IgD-negative memory B cell (primary cell): ENCODE measurements at regions not wholly inside any gene's neighbourhood (a gene's known extent, or its start where the extent isn't known, plus 50 kb on each side); places are given as distances from the start of the nearest gene placed in this dataset.

Experiments
- H3K27ac Mint-ChIP-seq, 3 donors: one replicate each; pipeline ENCODE4 v1.8.0; 2020 to 2022; ENCODE audit warnings: mild to moderate bottlenecking in 3 of 3, mixed read lengths in 3 of 3, moderate library complexity in 1 of 3
- H3K27me3 Mint-ChIP-seq: one replicate; pipeline ENCODE4 v1.8.0; 2021; ENCODE audit warnings: mixed read lengths
- H3K36me3 Mint-ChIP-seq: one replicate; pipeline ENCODE4 v1.8.0; 2020; ENCODE audit warnings: mild to moderate bottlenecking, mixed read lengths
- H3K4me1 Mint-ChIP-seq, 3 donors: one replicate each; pipeline ENCODE4 v1.8.0; 2020 to 2022; ENCODE audit warnings: mixed read lengths in 3 of 3, mild to moderate bottlenecking in 1 of 3
- H3K4me3 Mint-ChIP-seq, 4 donors: one replicate each; pipeline ENCODE4 v1.8.0; 2020 to 2022; ENCODE audit warnings: mild to moderate bottlenecking in 4 of 4, mixed read lengths in 4 of 4, moderate library complexity in 3 of 4
- H3K9me3 Mint-ChIP-seq, 3 donors: one replicate each; pipeline ENCODE4 v1.8.0; 2020 to 2021; ENCODE audit warnings: mixed read lengths in 3 of 3, mild to moderate bottlenecking in 1 of 3

DNA sequence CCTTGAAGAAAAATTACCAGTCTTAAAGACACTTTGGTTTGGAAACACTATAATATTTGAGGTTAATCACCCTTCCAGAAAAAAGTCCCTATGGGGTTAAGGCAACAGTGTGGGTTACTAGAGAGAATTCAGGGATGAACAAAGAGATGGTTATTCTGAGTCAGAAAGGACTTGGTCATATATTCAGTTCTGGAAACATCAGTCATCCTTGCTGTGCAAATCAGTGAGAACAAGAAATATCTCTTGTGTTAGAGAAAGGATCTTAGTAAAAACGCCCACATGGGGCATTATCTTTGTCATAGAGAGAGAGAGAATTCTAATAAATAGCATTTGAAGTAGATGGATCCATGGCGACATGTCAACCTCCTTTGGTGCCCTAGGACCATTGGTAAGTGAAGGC is 59.4 kb upstream of the E2F7 start:
- no peak overlapping the region for H3K27ac Mint-ChIP-seq
- no peaks in the 10 kb centered on the region for H3K4me1 Mint-ChIP-seq
- peaks cover 5% of the 10 kb centered on the region for H3K27me3 Mint-ChIP-seq
- H3K4me3 Mint-ChIP-seq, result no peak overlapping the region
- no peaks in the 10 kb centered on the region for H3K36me3 Mint-ChIP-seq
- H3K9me3 Mint-ChIP-seq, result peaks cover 0 to 3% (median 0%) of the 10 kb centered on the region in 3 donors

- H3K9me3 Mint-ChIP-seq, result peaks cover 0 to 3% (median 0%) of the 10 kb centered on the region in 3 donors
- no peak overlapping the region for H3K27ac Mint-ChIP-seq
- peak overlapping the region in 1 of 4 donors; percentile 2 for H3K4me3 Mint-ChIP-seq
- H3K4me1 Mint-ChIP-seq, result no peaks in the 10 kb centered on the region
- H3K36me3 Mint-ChIP-seq, result no peaks in the 10 kb centered on the region
- peaks cover 5% of the 10 kb centered on the region for H3K27me3 Mint-ChIP-seq
Observed at GRCh38 chr12:77122661-77123060, 57.3 kb upstream of the E2F7 start.

- no peak overlapping the region for H3K27ac Mint-ChIP-seq
- H3K9me3 Mint-ChIP-seq, result peaks cover 0 to 3% (median 0%) of the 10 kb centered on the region in 3 donors
- no peaks in the 10 kb centered on the region for H3K36me3 Mint-ChIP-seq
- no peaks in the 10 kb centered on the region for H3K4me1 Mint-ChIP-seq
- no peak overlapping the region for H3K4me3 Mint-ChIP-seq
- H3K27me3 Mint-ChIP-seq, result peaks cover 5% of the 10 kb centered on the region
Observed at GRCh38 chr12:77122236-77122635, 56.9 kb upstream of the E2F7 start.

DNA sequence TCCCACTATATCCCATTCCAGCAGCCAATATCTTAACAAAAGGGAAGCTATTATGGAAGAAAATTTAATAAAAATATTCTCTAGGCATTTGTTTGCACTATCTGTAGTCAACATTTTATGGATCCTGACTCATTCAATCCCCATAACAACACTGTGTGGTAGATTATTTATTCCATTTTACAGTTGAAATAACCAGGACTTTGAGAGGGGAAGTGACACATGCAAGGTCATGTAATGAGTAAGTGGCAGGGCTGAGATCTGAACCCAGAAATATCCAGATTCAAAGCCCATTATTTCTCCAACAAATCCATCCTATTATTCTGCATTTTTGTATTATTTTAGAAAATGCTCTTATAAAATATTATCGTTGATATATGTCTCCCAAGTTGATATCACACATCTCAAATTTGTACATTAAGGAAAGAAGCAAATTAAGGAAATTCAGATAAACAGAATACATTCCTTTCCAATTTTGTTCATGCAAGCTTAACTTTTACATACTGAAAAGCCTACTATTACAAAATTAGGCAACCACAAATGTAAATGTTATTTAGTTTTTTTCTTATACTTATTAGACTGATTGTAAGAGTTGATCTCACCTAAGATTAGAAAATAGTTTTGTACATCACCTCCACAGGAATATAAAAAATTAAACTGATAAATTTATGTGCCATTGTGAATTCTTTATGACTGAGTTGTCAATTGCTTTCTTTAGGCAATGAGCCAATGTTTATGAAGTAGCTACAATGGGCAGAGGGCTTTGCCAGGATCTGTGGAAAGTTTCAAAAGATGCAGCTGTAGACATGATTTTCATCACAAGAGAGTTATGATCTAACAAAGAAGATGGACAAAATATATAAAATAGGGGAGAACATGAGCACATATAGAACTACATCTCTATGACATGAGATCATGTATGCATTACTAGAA is 55.1 kb upstream of the E2F7 start:
- Mint-ChIP-seq H3K27me3 (peaks cover 5% of the 10 kb centered on the region), H3K4me3 (no peak overlapping the region), H3K9me3 (peaks cover 0 to 3% (median 0%) of the 10 kb centered on the region in 3 donors), H3K4me1 (no peaks in the 10 kb centered on the region), H3K36me3 (no peaks in the 10 kb centered on the region), H3K27ac (no peak overlapping the region)

GRCh38 chr12:77118696-77119095 is 53.3 kb upstream of the E2F7 start:
- Mint-ChIP-seq H3K27me3 (peaks cover 3% of the 10 kb centered on the region), H3K9me3 (no peaks in the 10 kb centered on the region), H3K4me3 (no peak overlapping the region), H3K27ac (no peak overlapping the region), H3K4me1 (no peaks in the 10 kb centered on the region), H3K36me3 (no peaks in the 10 kb centered on the region)

DNA sequence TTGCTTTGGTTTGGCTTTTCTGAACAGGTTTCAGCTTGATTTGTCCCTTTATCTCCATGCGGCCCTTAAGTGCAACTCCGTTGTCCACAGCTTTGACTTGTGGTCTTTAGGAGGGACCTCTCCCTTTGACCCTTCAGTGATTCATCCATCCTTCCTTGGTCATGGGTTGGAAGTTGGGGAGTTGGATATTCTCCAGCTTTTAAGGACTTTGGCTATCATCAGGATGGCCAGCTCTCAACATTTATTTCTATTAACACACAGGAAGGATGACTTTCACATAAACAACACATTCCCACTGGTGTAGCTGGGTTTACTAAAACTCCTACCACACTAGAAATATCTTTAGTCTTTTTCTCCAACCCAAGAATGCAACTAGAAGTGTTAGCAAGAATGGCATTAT is 50.9 kb upstream of the E2F7 start:
- Mint-ChIP-seq H3K9me3 (peaks cover 2 to 3% (median 2%) of the 10 kb centered on the region in 3 donors), H3K4me3 (no peak overlapping the region), H3K27me3 (peaks cover 1% of the 10 kb centered on the region), H3K27ac (no peak overlapping the region), H3K4me1 (no peaks in the 10 kb centered on the region), H3K36me3 (no peaks in the 10 kb centered on the region)

DNA sequence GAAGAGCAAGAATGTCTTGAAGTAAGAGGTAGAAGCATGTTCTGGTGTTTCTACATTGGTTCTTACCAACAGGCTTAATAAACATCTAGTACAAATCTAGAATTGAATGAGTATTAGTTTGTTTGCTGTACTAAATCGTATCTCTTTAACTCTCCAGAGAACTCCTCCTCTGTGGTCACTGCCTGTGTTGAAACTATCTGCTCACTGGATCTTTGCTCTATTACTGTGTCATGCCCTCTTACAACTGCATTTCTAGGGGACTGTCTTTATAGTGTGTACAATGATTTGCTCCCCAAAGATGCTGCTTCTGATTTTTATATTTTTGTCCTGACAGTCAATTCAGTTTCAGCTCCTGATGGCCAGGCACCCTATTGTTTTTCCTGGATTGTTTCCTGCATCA is 50.1 kb upstream of the E2F7 start:
- no peak overlapping the region for H3K4me3 Mint-ChIP-seq
- H3K4me1 Mint-ChIP-seq, result no peaks in the 10 kb centered on the region
- H3K36me3 Mint-ChIP-seq, result no peaks in the 10 kb centered on the region
- peaks cover 4 to 10% (median 7%) of the 10 kb centered on the region in 3 donors for H3K9me3 Mint-ChIP-seq
- peaks cover 1% of the 10 kb centered on the region for H3K27me3 Mint-ChIP-seq
- H3K27ac Mint-ChIP-seq, result no peak overlapping the region
